ENCODE measurements at regions not wholly inside any gene's neighbourhood (a gene's known extent, or its start where the extent isn't known, plus 50 kb on each side); places are given as distances from the start of the nearest gene placed in this dataset.

GRCh38 chr13:70297189-70297616 is 189.0 kb upstream of the KLHL1 start:
- Histone ChIP-seq H3K4me2 (ENCODE audit: insufficient read depth, low read length) (no peak overlapping the region), H3K79me2 (ENCODE audit: insufficient read depth, low read length) (no peaks in the 10 kb centered on the region), H3K36me3 (ENCODE audit: insufficient read depth, low read length) (no peaks in the 10 kb centered on the region), H3K9me3 (ENCODE audit: insufficient read depth, low read length, severe bottlenecking) (peaks cover 7% of the 10 kb centered on the region), H2AFZ (ENCODE audit: low read depth, low read length) (no peak overlapping the region), H3K27me3 (ENCODE audit: insufficient read depth, low read length, poor library complexity) (no peaks in the 10 kb centered on the region), H3K9ac (ENCODE audit: low read depth, low read length) (no peak overlapping the region), H3K27ac (ENCODE audit: low read length) (no peak overlapping the region), H3K4me3 (ENCODE audit: low read depth in 1 of 2, low read length in 2 of 2) (no peak overlapping the region), H3K4me1 (ENCODE audit: insufficient read depth, low read length) (no peaks in the 10 kb centered on the region), H4K20me1 (ENCODE audit: insufficient read depth, low read length) (no peaks in the 10 kb centered on the region)
- ATAC-seq (ENCODE audit: insufficient read depth, low read depth) (no peak), DNase-seq (no peak)
- TF ChIP-seq EZH2 (IDR thresholded peaks at IDR 0.05; ENCODE audit: borderline replicate concordance, low read depth, low read length, severe bottlenecking), result no peak
- no peak for TF ChIP-seq CTCF (IDR thresholded peaks at IDR 0.05; ENCODE audit: borderline replicate concordance, extremely low read depth, low read length, poor library complexity, severe bottlenecking)

GRCh38 chr13:70284371-70284770 is 176.1 kb upstream of the KLHL1 start:
- Histone ChIP-seq H4K20me1 (ENCODE audit: insufficient read depth, low read length) (no peaks in the 10 kb centered on the region), H3K36me3 (ENCODE audit: insufficient read depth, low read length) (no peaks in the 10 kb centered on the region), H3K4me1 (ENCODE audit: insufficient read depth, low read length) (no peaks in the 10 kb centered on the region), H3K4me2 (ENCODE audit: insufficient read depth, low read length) (no peak overlapping the region), H3K9ac (ENCODE audit: low read depth, low read length) (no peak overlapping the region), H3K4me3 (ENCODE audit: low read depth in 1 of 2, low read length in 2 of 2) (no peak overlapping the region), H3K27ac (ENCODE audit: low read length) (no peak overlapping the region), H3K27me3 (ENCODE audit: insufficient read depth, low read length, poor library complexity) (no peaks in the 10 kb centered on the region), H3K79me2 (ENCODE audit: insufficient read depth, low read length) (no peaks in the 10 kb centered on the region), H3K9me3 (ENCODE audit: insufficient read depth, low read length, severe bottlenecking) (no peaks in the 10 kb centered on the region), H2AFZ (ENCODE audit: low read depth, low read length) (no peak overlapping the region)
- TF ChIP-seq CTCF (IDR thresholded peaks at IDR 0.05; ENCODE audit: borderline replicate concordance, extremely low read depth, low read length, poor library complexity, severe bottlenecking) (no peak), EZH2 (IDR thresholded peaks at IDR 0.05; ENCODE audit: borderline replicate concordance, low read depth, low read length, severe bottlenecking) (no peak)
- no peak for DNase-seq
- no peak for ATAC-seq (ENCODE audit: insufficient read depth, low read depth)

GRCh38 chr13:70275841-70276240 is 167.6 kb upstream of the KLHL1 start:
- no peak overlapping the region for H2AFZ ChIP-seq (ENCODE audit: low read depth, low read length)

More at GRCh38 chr13:70275841-70276240, 167.6 kb upstream of the KLHL1 start:
- no peaks in the 10 kb centered on the region for H3K79me2 ChIP-seq (ENCODE audit: insufficient read depth, low read length)
- H4K20me1 ChIP-seq (ENCODE audit: insufficient read depth, low read length), result no peaks in the 10 kb centered on the region
- no peak overlapping the region for H3K27ac ChIP-seq (ENCODE audit: low read length)
- no peaks in the 10 kb centered on the region for H3K4me1 ChIP-seq (ENCODE audit: insufficient read depth, low read length)
- DNase-seq, result no peak
- H3K27me3 ChIP-seq (ENCODE audit: insufficient read depth, low read length, poor library complexity), result no peaks in the 10 kb centered on the region
- H3K9me3 ChIP-seq (ENCODE audit: insufficient read depth, low read length, severe bottlenecking), result no peaks in the 10 kb centered on the region
- H3K9ac ChIP-seq (ENCODE audit: low read depth, low read length), result no peak overlapping the region
- no peak overlapping the region for H3K4me2 ChIP-seq (ENCODE audit: insufficient read depth, low read length)
- H3K36me3 ChIP-seq (ENCODE audit: insufficient read depth, low read length), result no peaks in the 10 kb centered on the region
- H3K4me3 ChIP-seq (ENCODE audit: low read depth in 1 of 2, low read length in 2 of 2), result no peak overlapping the region
- TF ChIP-seq CTCF (IDR thresholded peaks at IDR 0.05; ENCODE audit: borderline replicate concordance, extremely low read depth, low read length, poor library complexity, severe bottlenecking) (no peak), EZH2 (IDR thresholded peaks at IDR 0.05; ENCODE audit: borderline replicate concordance, low read depth, low read length, severe bottlenecking) (no peak)
- ATAC-seq (ENCODE audit: insufficient read depth, low read depth), result no peak

All from DND-41 (cell line).